Endothelial cell of umbilical vein (primary cell): ENCODE measurements at regions not wholly inside any gene's neighbourhood (a gene's known extent, or its start where the extent isn't known, plus 50 kb on each side); places are given as distances from the start of the nearest gene placed in this dataset.

ENCODE experiments used
- BruUV-seq: library from RNA; stranded (reverse); fragments of 400-500 nt; replicated peaks from 2 replicates; lab custom pipeline; 2021; lab: Mats Ljungman, UMichigan
- CTCF ChIA-PET: fragments of 300-600, 350-600 bp; sonication (Branson Sonifier 250); formaldehyde crosslinking; loops from one replicate; lab custom pipeline; 2021; ENCODE audit warnings: antibody characterized with exemption, inconsistent platforms; lab: Charles Lee
- POLR2A ChIA-PET: fragments of 300-600, 350-600 bp; sonication (Branson Sonifier 250); formaldehyde crosslinking; loops from one replicate; lab custom pipeline; 2021; ENCODE audit warnings: antibody characterized with exemption, inconsistent platforms; lab: Charles Lee
- DNase-seq: peaks from one replicate; pipeline ENCODE4 v3.0.0-alpha.2; 2011; ENCODE audit warnings: low read depth, low spot score
- FAIRE-seq: peaks from 2 replicates; lab custom pipeline; 2011; peaks lifted over from hg19 to GRCh38; lab: Jason Lieb, UNC
- H2AFZ ChIP-seq: 2 replicates; pipeline ENCODE4 v1.6.0; 2012; ENCODE audit warnings: low read depth, low read length, control low read depth, inconsistent platforms
- H3K27ac ChIP-seq: 2 replicates; pipeline ENCODE4 v1.5.1; 2011; ENCODE audit warnings: low read depth, mild to moderate bottlenecking, control low read depth, low read length, moderate library complexity; ENCODE audit not compliant: insufficient read depth
- H3K27me3 ChIP-seq, 2 experiments: 2 replicates each; pipeline versions ENCODE4 v1.6.0 to v1.6.1; 2011; ENCODE audit warnings: low read length in 2 of 2, mixed read lengths in 1 of 2; ENCODE audit not compliant: control insufficient read depth in 2 of 2, insufficient read depth in 2 of 2
- H3K36me3 ChIP-seq, 2 experiments: 2 replicates in 1 of 2; 3 replicates in 1 of 2; pipeline ENCODE4 v1.5.1; 2011; ENCODE audit warnings: low read length in 2 of 2, mild to moderate bottlenecking in 1 of 2, moderate library complexity in 1 of 2; ENCODE audit not compliant: control insufficient read depth in 2 of 2, insufficient read depth in 2 of 2; ENCODE audit errors: extremely low read depth in 1 of 2
- H3K4me1 ChIP-seq: 3 replicates; pipeline ENCODE4 v1.5.1; 2011; ENCODE audit warnings: mild to moderate bottlenecking, low read length; ENCODE audit not compliant: control insufficient read depth, insufficient read depth; ENCODE audit errors: extremely low read depth
- H3K4me2 ChIP-seq: 2 replicates; pipeline ENCODE4 v1.6.1; 2011; ENCODE audit warnings: low read length, control low read depth, mixed read lengths; ENCODE audit not compliant: insufficient read depth
- H3K4me3 ChIP-seq, 3 experiments: fragments of 200-600 bp in 1 of 3; sonication (generic), shearing (Covaris generic) in 1 of 3; replicated peaks in 1 of 3; 2 replicates each; pipeline ENCODE4 v1.5.1; 2011 to 2016; ENCODE audit warnings: control low read depth in 3 of 3, low read length in 3 of 3, mild to moderate bottlenecking in 2 of 3, inconsistent platforms in 1 of 3, low read depth in 1 of 3, moderate library complexity in 1 of 3; ENCODE audit not compliant: insufficient read depth in 1 of 3
- H3K79me2 ChIP-seq: 2 replicates; pipeline ENCODE4 v1.6.0; 2012; ENCODE audit warnings: low read length, inconsistent platforms; ENCODE audit not compliant: control insufficient read depth, insufficient read depth
- H3K9ac ChIP-seq: replicated peaks from 2 replicates; pipeline ENCODE3; 2011; ENCODE audit warnings: low read length, control low read depth; ENCODE audit not compliant: insufficient read depth; ENCODE audit errors: extremely low read depth
- H3K9me1 ChIP-seq: replicated peaks from 3 replicates; pipeline ENCODE4 v1.6.0; 2011; ENCODE audit warnings: mild to moderate bottlenecking, low read length; ENCODE audit not compliant: control insufficient read depth, insufficient read depth; ENCODE audit errors: extremely low read depth
- H3K9me3 ChIP-seq: replicated peaks from 2 replicates; pipeline ENCODE4 v1.5.1; 2012; ENCODE audit warnings: low read length, inconsistent platforms; ENCODE audit not compliant: control insufficient read depth, insufficient read depth
- H4K20me1 ChIP-seq: replicated peaks from 2 replicates; pipeline ENCODE3; 2011; ENCODE audit warnings: mild to moderate bottlenecking, low read length; ENCODE audit not compliant: control insufficient read depth, insufficient read depth; ENCODE audit errors: extremely low read depth
- CTCF ChIP-seq, 2 donors: IDR thresholded peaks; 1 replicate in 1 of 2; 2 replicates in 1 of 2; pipeline ENCODE4 v1.5.1; 2011; ENCODE audit warnings: low read length in 2 of 2, mild to moderate bottlenecking in 2 of 2, moderate library complexity in 2 of 2, control low read depth in 1 of 2, inconsistent platforms in 1 of 2, low read depth in 1 of 2; ENCODE audit not compliant: insufficient read depth in 1 of 2; ENCODE audit errors: extremely low read depth in 1 of 2
- GATA2 ChIP-seq: IDR thresholded peaks from 2 replicates; pipeline ENCODE4 v1.7.0; 2011; ENCODE audit warnings: low read depth, mild to moderate bottlenecking, moderate library complexity, mixed read lengths, low read length; ENCODE audit not compliant: insufficient read length, insufficient read depth
- JUN ChIP-seq: IDR thresholded peaks from 2 replicates; pipeline ENCODE4 v1.6.1; 2011; ENCODE audit warnings: borderline replicate concordance, low read depth; ENCODE audit not compliant: insufficient read length, insufficient read depth
- MAX ChIP-seq: IDR thresholded peaks from 2 replicates; pipeline ENCODE4 v1.6.1; 2011; ENCODE audit not compliant: insufficient read depth, insufficient read length
- POLR2A ChIP-seq: IDR thresholded peaks from 2 replicates; pipeline ENCODE4 v1.6.1; 2012; ENCODE audit warnings: low read depth, mild to moderate bottlenecking, control low read depth, low read length
- dilution Hi-C: fragments of 300-500 bp; cut with MboI; formaldehyde crosslinking; loops from one replicate; pipeline ENCODE4 v1.15.0; 2019; ENCODE audit warnings: low sequenced_read_pairs; ENCODE audit not compliant: extremely low pct_ligation_motif_present
- intact Hi-C: fragments of 100-400 bp; cut with micrococcal nuclease; formaldehyde crosslinking; loops from one replicate; pipeline ENCODE4 v1.10.0; 2022

GRCh38 chr5:39995990-39996389, 571.2 kb upstream of the DAB2 start:
- no peak for DNase-seq
- TF ChIP-seq CTCF (IDR thresholded peaks at IDR 0.05; ENCODE audit: extremely low read depth in 1 of 2, insufficient read depth in 1 of 2, low read depth in 1 of 2, low read length in 2 of 2) = no peak
- no peak for TF ChIP-seq MAX
- TF ChIP-seq JUN = no peak
- no peak for FAIRE-seq
- BruUV-seq = no TSS peak
- intact Hi-C loops (no loop called here), dilution Hi-C loops (no loop called here)
- Histone ChIP-seq H3K79me2 (no peaks in the 10 kb centered on the region), H3K4me1 (no peaks in the 10 kb centered on the region), H3K9ac (no peak overlapping the region), H3K4me2 (no peak overlapping the region), H3K4me3 (no peak overlapping the region), H3K9me3 (no peaks in the 10 kb centered on the region), H3K27ac (no peak overlapping the region), H3K36me3 (no peaks in the 10 kb centered on the region), H4K20me1 (no peaks in the 10 kb centered on the region), H2AFZ (no peak overlapping the region), H3K27me3 (no peaks in the 10 kb centered on the region), H3K9me1 (no peaks in the 10 kb centered on the region)
- CTCF ChIA-PET = no interaction called here
- POLR2A ChIA-PET = no interaction called here

DNA sequence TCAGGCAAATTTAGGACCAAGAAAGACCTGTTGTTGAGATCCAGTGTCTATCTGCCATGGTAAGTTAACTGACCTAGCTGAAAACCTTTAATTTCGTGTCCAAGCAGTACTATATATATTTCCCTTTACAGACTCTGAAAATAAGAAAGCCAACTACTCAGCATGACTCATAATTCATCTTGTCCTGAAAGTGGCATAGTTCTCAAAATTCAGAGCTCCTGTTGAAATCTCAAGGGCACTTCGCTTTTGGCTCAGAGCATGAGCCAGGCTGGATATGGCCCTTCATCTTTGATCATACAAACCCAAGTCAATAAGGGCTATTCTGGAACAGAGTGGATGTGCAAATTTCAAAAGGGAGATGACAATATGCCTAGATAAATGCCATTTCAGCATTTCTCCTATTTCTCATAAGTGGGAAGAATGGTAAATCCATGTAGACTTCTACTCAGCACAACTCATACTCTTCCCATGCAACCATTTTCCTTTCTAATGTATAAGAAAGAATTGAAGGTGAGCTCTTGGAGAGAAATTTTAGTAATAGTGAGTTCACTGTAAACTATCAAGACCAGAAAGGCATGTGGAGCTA, 567.9 kb upstream of the DAB2 start:
- Histone ChIP-seq H3K27me3 (no peaks in the 10 kb centered on the region), H3K9ac (no peak overlapping the region), H3K79me2 (no peaks in the 10 kb centered on the region), H3K4me3 (no peak overlapping the region), H2AFZ (no peak overlapping the region), H3K27ac (no peak overlapping the region), H3K9me3 (no peaks in the 10 kb centered on the region), H3K36me3 (no peaks in the 10 kb centered on the region), H3K9me1 (no peaks in the 10 kb centered on the region), H4K20me1 (no peaks in the 10 kb centered on the region), H3K4me1 (no peaks in the 10 kb centered on the region), H3K4me2 (no peak overlapping the region)
- dilution Hi-C loops = no loop called here
- BruUV-seq = no TSS peak
- CTCF ChIA-PET = interaction anchor here (1.1 to 1.6 kb wide), 3 partner anchors 12 to 165 kb away, joined by 3 to 5 read pairs (median 3); no protein-coding TSS in a partner anchor
- POLR2A ChIA-PET = no interaction called here
- DNase-seq (no peak), FAIRE-seq (no peak)
- intact Hi-C loops = no loop called here
- TF ChIP-seq GATA2 (no peak), POLR2A (no peak), CTCF (IDR thresholded peaks at IDR 0.05; ENCODE audit: extremely low read depth in 1 of 2, insufficient read depth in 1 of 2, low read depth in 1 of 2, low read length in 2 of 2) (no peak), JUN (no peak)
